ENCODE measurements at regions not wholly inside any gene's neighbourhood (a gene's known extent, or its start where the extent isn't known, plus 50 kb on each side); places are given as distances from the start of the nearest gene placed in this dataset.

GRCh38 chr2:224134003-224134734, 95.1 kb upstream of the SERPINE2 start:
- TF ChIP-seq, protein P1, sequence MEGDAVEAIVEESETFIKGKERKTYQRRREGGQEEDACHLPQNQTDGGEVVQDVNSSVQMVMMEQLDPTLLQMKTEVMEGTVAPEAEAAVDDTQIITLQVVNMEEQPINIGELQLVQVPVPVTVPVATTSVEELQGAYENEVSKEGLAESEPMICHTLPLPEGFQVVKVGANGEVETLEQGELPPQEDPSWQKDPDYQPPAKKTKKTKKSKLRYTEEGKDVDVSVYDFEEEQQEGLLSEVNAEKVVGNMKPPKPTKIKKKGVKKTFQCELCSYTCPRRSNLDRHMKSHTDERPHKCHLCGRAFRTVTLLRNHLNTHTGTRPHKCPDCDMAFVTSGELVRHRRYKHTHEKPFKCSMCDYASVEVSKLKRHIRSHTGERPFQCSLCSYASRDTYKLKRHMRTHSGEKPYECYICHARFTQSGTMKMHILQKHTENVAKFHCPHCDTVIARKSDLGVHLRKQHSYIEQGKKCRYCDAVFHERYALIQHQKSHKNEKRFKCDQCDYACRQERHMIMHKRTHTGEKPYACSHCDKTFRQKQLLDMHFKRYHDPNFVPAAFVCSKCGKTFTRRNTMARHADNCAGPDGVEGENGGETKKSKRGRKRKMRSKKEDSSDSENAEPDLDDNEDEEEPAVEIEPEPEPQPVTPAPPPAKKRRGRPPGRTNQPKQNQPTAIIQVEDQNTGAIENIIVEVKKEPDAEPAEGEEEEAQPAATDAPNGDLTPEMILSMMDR (IDR thresholded peaks at IDR 0.05), result no peak
- no peak for DNase-seq (ENCODE audit: low spot score)
- no peak for ATAC-seq (ENCODE audit: low FRiP score)

GRCh38 chr2:224133387-224133786, 94.3 kb upstream of the SERPINE2 start:
- DNase-seq (ENCODE audit: low spot score) (no peak), ATAC-seq (ENCODE audit: low FRiP score) (no peak)
- TF ChIP-seq, protein P1 (IDR thresholded peaks at IDR 0.05), result no peak

DNA sequence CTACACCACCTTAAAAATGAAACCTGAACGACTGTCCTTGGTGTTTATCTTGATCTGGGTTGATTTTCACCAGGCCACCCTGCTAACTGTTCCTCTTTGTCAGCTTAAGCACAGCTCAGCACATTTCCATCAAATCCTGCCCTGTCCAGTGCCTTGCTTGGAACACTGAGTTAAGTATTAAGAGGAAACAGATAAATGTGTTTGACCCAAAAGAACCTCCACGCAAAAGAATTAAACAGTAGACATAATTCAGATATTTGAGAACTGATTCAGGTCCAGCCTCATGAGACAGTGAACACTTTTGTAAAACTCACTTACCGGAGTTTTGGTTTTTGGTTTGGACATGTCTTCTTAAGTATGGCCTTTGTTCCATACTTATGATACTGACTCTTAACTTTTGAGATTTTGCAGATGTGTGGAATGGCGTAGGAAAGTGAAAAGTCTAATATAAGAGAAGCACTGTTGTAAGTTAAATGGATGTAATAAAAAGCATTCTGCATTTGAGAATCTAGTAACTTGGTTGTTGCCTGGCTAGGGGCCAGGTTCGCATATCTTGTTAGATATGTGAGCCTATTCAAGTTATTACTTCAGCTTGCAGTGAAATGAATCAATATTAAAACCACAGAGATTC, 88.9 kb upstream of the SERPINE2 start:
- ATAC-seq (ENCODE audit: low FRiP score), result peak; percentile 35
- TF ChIP-seq, protein P1 (IDR thresholded peaks at IDR 0.05), result no peak
- no peak for DNase-seq (ENCODE audit: low spot score)

GRCh38 chr2:224126440-224126839, 87.4 kb upstream of the SERPINE2 start:
- TF ChIP-seq, protein P1 (IDR thresholded peaks at IDR 0.05), result no peak
- ATAC-seq (ENCODE audit: low FRiP score) (no peak), DNase-seq (ENCODE audit: low spot score) (no peak)

GRCh38 chr2:224126003-224126402, 86.9 kb upstream of the SERPINE2 start:
- ATAC-seq (ENCODE audit: low FRiP score) (no peak), DNase-seq (ENCODE audit: low spot score) (no peak)
- TF ChIP-seq, protein P1 (IDR thresholded peaks at IDR 0.05), result no peak

- ATAC-seq (ENCODE audit: low FRiP score), result no peak
- no peak for DNase-seq (ENCODE audit: low spot score)
- TF ChIP-seq, protein P1 (IDR thresholded peaks at IDR 0.05), result no peak
Measured at GRCh38 chr2:224122542-224122941, 83.5 kb upstream of the SERPINE2 start.

All from omental fat pad (tissue), 3 donors.